ENCODE measurements at regions not wholly inside any gene's neighbourhood (a gene's known extent, or its start where the extent isn't known, plus 50 kb on each side); places are given as distances from the start of the nearest gene placed in this dataset.
"Not testable (repeated sequence)": the region's sequence is repeated elsewhere in the genome, so short reads cannot be mapped to it uniquely, and the experiment has no call there.

GRCh38 chr12:3367750-3368444 is 123.1 kb upstream of the PRMT8 start:
- DNase-seq (ENCODE audit: low spot score) = no peak

GRCh38 chr12:3371018-3371417 is 120.0 kb upstream of the PRMT8 start:
- no peak for DNase-seq (ENCODE audit: low spot score)

GRCh38 chr12:3375326-3375725 is 115.7 kb upstream of the PRMT8 start:
- no peak for DNase-seq (ENCODE audit: low spot score)

GRCh38 chr12:3376779-3377455 is 114.1 kb upstream of the PRMT8 start:
- no peak for DNase-seq (ENCODE audit: low spot score)

- no peak for DNase-seq (ENCODE audit: low spot score)
These were observed 112.3 kb upstream of the PRMT8 start for GRCh38 chr12:3378655-3379054.

GRCh38 chr12:3379079-3379478 is 111.9 kb upstream of the PRMT8 start:
- no peak for DNase-seq (ENCODE audit: low spot score)

- no peak for DNase-seq (ENCODE audit: low spot score)
These were observed 110.6 kb upstream of the PRMT8 start for GRCh38 chr12:3380200-3381043.

GRCh38 chr12:3381059-3382047 is 109.7 kb upstream of the PRMT8 start:
- DNase-seq (ENCODE audit: low spot score) = no peak

- DNase-seq (ENCODE audit: low spot score) = no peak
These were observed 101.0 kb upstream of the PRMT8 start for GRCh38 chr12:3389986-3390385.

- DNase-seq (ENCODE audit: low spot score) = not testable (repeated sequence)
These were observed 93.4 kb upstream of the PRMT8 start for GRCh38 chr12:3397596-3397995.

GRCh38 chr12:3398196-3398789 is 92.7 kb upstream of the PRMT8 start:
- no peak for DNase-seq (ENCODE audit: low spot score)

- DNase-seq (ENCODE audit: low spot score) = no peak
These were observed 85.2 kb upstream of the PRMT8 start for GRCh38 chr12:3405821-3406220.

- no peak for DNase-seq (ENCODE audit: low spot score)
These were observed 83.3 kb upstream of the PRMT8 start for GRCh38 chr12:3407723-3408122.

GRCh38 chr12:3409662-3410061 is 81.3 kb upstream of the PRMT8 start:
- no peak for DNase-seq (ENCODE audit: low spot score)

- no peak for DNase-seq (ENCODE audit: low spot score)
These were observed 74.8 kb upstream of the PRMT8 start for GRCh38 chr12:3416159-3416558.

GRCh38 chr12:3416670-3417069 is 74.3 kb upstream of the PRMT8 start:
- DNase-seq (ENCODE audit: low spot score) = no peak

GRCh38 chr12:3417113-3417512 is 73.9 kb upstream of the PRMT8 start:
- DNase-seq (ENCODE audit: low spot score) = no peak

GRCh38 chr12:3417937-3418462 is 73.0 kb upstream of the PRMT8 start:
- no peak for DNase-seq (ENCODE audit: low spot score)

- no peak for DNase-seq (ENCODE audit: low spot score)
These were observed 72.2 kb upstream of the PRMT8 start for GRCh38 chr12:3418609-3419390.

- no peak for DNase-seq (ENCODE audit: low spot score)
These were observed 71.4 kb upstream of the PRMT8 start for GRCh38 chr12:3419558-3419957.
